ENCODE measurements at regions not wholly inside any gene's neighbourhood (a gene's known extent, or its start where the extent isn't known, plus 50 kb on each side); places are given as distances from the start of the nearest gene placed in this dataset.

DNA sequence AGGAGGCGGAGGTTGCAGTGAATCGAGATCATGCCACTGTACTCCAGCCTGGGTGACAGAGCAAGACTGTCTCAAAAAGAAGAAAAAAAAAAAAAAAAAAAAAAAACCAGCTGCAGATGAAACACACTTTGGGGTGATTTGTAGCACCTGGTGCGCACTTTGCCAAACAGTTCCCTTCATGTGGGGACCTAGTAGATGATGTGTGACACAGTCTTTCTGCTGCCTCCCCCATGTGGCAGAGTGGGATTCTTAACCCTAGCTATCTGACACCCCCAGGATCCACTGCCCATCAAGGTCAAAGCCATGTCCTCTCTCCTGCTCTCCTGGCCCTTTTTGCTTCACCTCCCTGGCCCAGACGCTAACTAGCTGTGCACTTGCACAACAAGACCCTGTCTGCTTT, 52.1 kb upstream of the PDZD8 start:
- Histone ChIP-seq H3K9ac (ENCODE audit: insufficient read length, low read depth) (no peak overlapping the region), H3K27me3 (ENCODE audit: insufficient read depth, insufficient read length) (no peaks in the 10 kb centered on the region), H3K9me3 (ENCODE audit: insufficient read depth, low read length) (no peaks in the 10 kb centered on the region), H3K4me1 (ENCODE audit: insufficient read depth, insufficient read length) (no peaks in the 10 kb centered on the region), H3K4me3 (ENCODE audit: insufficient read length, low read depth) (no peak overlapping the region), H3K36me3 (ENCODE audit: insufficient read depth, insufficient read length, low read length) (no peaks in the 10 kb centered on the region)
- TF ChIP-seq ZNF274 (IDR thresholded peaks at IDR 0.05; ENCODE audit: low read depth, low read length) (no peak), YY1 (IDR thresholded peaks at IDR 0.05; ENCODE audit: insufficient read depth, insufficient read length) (no peak), SUZ12 (IDR thresholded peaks at IDR 0.05; ENCODE audit: extremely low read depth, insufficient read depth, insufficient read length) (no peak)
- DNase-seq (ENCODE audit: low read depth, low spot score): no peak

DNA sequence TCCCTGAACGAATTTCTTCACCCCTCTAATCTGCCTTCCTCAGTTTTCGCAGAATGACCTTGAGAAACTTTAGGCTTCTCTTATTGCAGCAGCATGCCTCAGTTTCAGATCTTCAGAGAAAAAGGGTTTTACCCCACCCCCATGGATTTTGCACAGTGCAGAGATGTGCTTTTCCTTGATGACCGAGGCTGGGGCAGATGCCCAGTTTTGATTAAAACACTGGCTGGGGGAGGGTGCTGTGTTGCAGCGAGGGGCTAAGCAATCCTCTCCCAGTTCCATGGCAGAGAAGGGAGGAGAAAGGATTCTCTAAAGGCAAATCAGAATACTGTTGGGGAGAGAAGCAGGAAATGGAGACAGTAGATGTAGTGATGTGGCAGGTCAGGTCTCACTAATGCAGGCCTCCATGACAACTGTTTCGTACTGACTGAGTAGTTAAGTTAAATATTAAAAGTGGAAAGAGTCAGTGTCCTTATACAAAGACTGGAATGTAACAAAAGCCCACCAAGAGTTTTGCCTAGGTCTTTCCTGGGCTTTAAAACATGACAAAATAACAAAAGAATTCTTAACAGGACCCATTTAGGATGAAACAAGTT, 50.8 kb upstream of the PDZD8 start:
- Histone ChIP-seq H3K27me3 (ENCODE audit: insufficient read depth, insufficient read length) (no peaks in the 10 kb centered on the region), H3K4me1 (ENCODE audit: insufficient read depth, insufficient read length) (no peaks in the 10 kb centered on the region), H3K36me3 (ENCODE audit: insufficient read depth, insufficient read length, low read length) (no peaks in the 10 kb centered on the region), H3K9me3 (ENCODE audit: insufficient read depth, low read length) (no peaks in the 10 kb centered on the region), H3K4me3 (ENCODE audit: insufficient read length, low read depth) (no peak overlapping the region), H3K9ac (ENCODE audit: insufficient read length, low read depth) (peak overlapping the region; percentile 50)
- DNase-seq (ENCODE audit: low read depth, low spot score): no peak
- TF ChIP-seq ZNF274 (IDR thresholded peaks at IDR 0.05; ENCODE audit: low read depth, low read length) (no peak), SUZ12 (IDR thresholded peaks at IDR 0.05; ENCODE audit: extremely low read depth, insufficient read depth, insufficient read length) (no peak), YY1 (IDR thresholded peaks at IDR 0.05; ENCODE audit: insufficient read depth, insufficient read length) (no peak)

DNA sequence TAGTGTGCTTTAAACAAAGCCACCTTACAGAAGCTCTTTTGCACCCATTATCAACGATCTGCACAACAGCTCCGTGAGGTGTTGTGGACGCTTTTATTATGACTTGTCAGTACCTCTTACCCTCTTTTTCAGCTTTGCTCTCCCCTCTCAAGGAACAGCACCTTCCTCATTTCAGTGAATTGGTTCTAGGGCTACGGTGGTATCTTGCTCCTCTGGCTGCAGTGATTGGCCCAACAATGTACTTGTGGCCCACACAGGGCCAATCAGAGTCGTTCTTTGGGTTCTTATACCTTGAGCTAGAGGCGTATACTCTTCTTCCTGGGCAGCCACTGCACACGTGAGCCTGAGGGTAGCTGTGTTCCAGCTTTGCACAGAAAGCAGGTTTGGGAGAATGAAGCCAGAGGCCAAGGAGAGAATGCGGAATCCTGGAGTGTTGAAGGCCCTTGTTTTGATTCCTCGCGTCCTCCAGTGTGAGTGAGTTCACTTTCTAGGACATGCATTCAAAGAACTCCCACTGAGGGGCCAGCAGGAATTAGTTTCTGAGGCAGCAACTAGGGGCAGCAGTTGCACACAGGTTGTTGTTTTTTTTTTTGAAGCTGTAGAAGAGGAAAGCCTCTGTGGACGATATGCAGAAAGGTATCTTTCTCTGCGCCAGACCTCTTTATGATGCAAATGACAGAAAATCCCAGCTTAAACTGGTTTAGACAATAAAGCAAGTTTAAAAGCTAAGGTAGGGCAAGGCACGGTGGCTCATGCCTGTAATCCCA, 49.8 kb upstream of the PDZD8 start:
- DNase-seq (ENCODE audit: low read depth, low spot score): peak; percentile 32
- H3K9ac ChIP-seq (ENCODE audit: insufficient read length, low read depth): no peak overlapping the region

More for the DNA sequence above, 49.8 kb upstream of the PDZD8 start:
- Histone ChIP-seq H3K9me3 (ENCODE audit: insufficient read depth, low read length) (no peaks in the 10 kb centered on the region), H3K4me1 (ENCODE audit: insufficient read depth, insufficient read length) (no peaks in the 10 kb centered on the region), H3K4me3 (ENCODE audit: insufficient read length, low read depth) (no peak overlapping the region), H3K27me3 (ENCODE audit: insufficient read depth, insufficient read length) (no peaks in the 10 kb centered on the region), H3K36me3 (ENCODE audit: insufficient read depth, insufficient read length, low read length) (no peaks in the 10 kb centered on the region)
- TF ChIP-seq ZNF274 (IDR thresholded peaks at IDR 0.05; ENCODE audit: low read depth, low read length): no peak
- no peak for TF ChIP-seq SUZ12 (IDR thresholded peaks at IDR 0.05; ENCODE audit: extremely low read depth, insufficient read depth, insufficient read length)
- no peak for TF ChIP-seq YY1 (IDR thresholded peaks at IDR 0.05; ENCODE audit: insufficient read depth, insufficient read length)
